Skeletal muscle tissue (tissue), 3 donors: ENCODE measurements at regions not wholly inside any gene's neighbourhood (a gene's known extent, or its start where the extent isn't known, plus 50 kb on each side); places are given as distances from the start of the nearest gene placed in this dataset.

Source experiments
- H3K27ac ChIP-seq: one replicate; pipeline ENCODE4 v1.7.0; 2013; ENCODE audit warnings: mild to moderate bottlenecking, low read depth, low read length, inconsistent platforms
- H3K27me3 ChIP-seq, 3 donors: one replicate each; pipeline ENCODE4 v1.7.0; 2013; ENCODE audit warnings: low read length in 3 of 3; ENCODE audit not compliant: control insufficient read depth in 3 of 3, insufficient read depth in 3 of 3
- H3K36me3 ChIP-seq, 3 donors: one replicate each; pipeline ENCODE4 v1.7.0; 2013; ENCODE audit warnings: low read length in 3 of 3; ENCODE audit not compliant: control insufficient read depth in 3 of 3, insufficient read depth in 3 of 3
- H3K4me1 ChIP-seq, 3 donors: one replicate each; pipeline ENCODE4 v1.7.0; 2013; ENCODE audit warnings: low read length in 3 of 3, mild to moderate bottlenecking in 3 of 3; ENCODE audit not compliant: control insufficient read depth in 3 of 3, insufficient read depth in 3 of 3
- H3K4me3 ChIP-seq, 3 donors: one replicate each; pipeline ENCODE4 v1.7.0; 2013; ENCODE audit warnings: low read length in 3 of 3
- H3K9ac ChIP-seq, 3 donors: one replicate each; pipeline ENCODE4 v1.7.0; 2013; ENCODE audit warnings: low read length in 3 of 3, mild to moderate bottlenecking in 3 of 3, moderate library complexity in 2 of 3, low read depth in 1 of 3
- H3K9me3 ChIP-seq, 3 donors: one replicate each; pipeline ENCODE4 v1.7.0; 2013; ENCODE audit warnings: low read length in 3 of 3; ENCODE audit not compliant: control insufficient read depth in 3 of 3
- donor health status: Osteomylitis.

GRCh38 chr4:4639370-4639769 is 97.5 kb upstream of the STX18 start:
- no peaks in the 10 kb centered on the region for H3K27me3 ChIP-seq
- no peak overlapping the region for H3K27ac ChIP-seq
- no peaks in the 10 kb centered on the region for H3K9me3 ChIP-seq
- no peak overlapping the region for H3K9ac ChIP-seq
- H3K4me3 ChIP-seq = no peak overlapping the region
- H3K36me3 ChIP-seq = no peaks in the 10 kb centered on the region
- H3K4me1 ChIP-seq = no peaks in the 10 kb centered on the region

GRCh38 chr4:4637710-4638109 is 95.9 kb upstream of the STX18 start:
- no peaks in the 10 kb centered on the region for H3K36me3 ChIP-seq
- no peak overlapping the region for H3K9ac ChIP-seq
- H3K4me1 ChIP-seq = no peaks in the 10 kb centered on the region
- H3K4me3 ChIP-seq = no peak overlapping the region
- no peaks in the 10 kb centered on the region for H3K9me3 ChIP-seq
- H3K27ac ChIP-seq = no peak overlapping the region
- H3K27me3 ChIP-seq = no peaks in the 10 kb centered on the region

GRCh38 chr4:4633431-4633830 is 91.6 kb upstream of the STX18 start:
- Histone ChIP-seq H3K4me3 (no peak overlapping the region), H3K27me3 (no peaks in the 10 kb centered on the region), H3K4me1 (no peaks in the 10 kb centered on the region), H3K27ac (no peak overlapping the region), H3K36me3 (no peaks in the 10 kb centered on the region), H3K9me3 (no peaks in the 10 kb centered on the region), H3K9ac (no peak overlapping the region)

GRCh38 chr4:4631150-4631549 is 89.3 kb upstream of the STX18 start:
- Histone ChIP-seq H3K9ac (no peak overlapping the region), H3K27me3 (no peaks in the 10 kb centered on the region), H3K4me3 (no peak overlapping the region), H3K36me3 (no peaks in the 10 kb centered on the region), H3K4me1 (no peaks in the 10 kb centered on the region), H3K27ac (no peak overlapping the region), H3K9me3 (no peaks in the 10 kb centered on the region)

DNA sequence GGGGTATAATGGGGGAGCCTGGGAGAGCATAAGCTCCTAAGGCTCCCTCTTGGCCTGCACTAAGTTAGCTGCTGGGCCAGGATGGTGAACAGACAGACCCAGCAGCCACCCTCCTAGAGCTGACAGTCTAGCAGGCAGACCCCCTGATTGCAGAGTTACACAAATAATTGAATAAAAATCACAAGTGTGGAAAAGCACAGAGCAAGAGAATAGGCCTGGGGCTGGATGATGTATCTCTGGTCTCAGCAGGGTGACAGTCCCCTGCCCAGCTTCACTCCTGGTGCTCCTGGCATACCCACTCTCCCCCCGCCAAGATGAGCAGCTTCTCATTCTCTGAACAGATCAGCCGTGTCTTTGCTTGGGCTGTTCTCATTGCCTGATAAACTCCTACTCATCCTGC is 86.1 kb upstream of the STX18 start:
- Histone ChIP-seq H3K4me1 (no peaks in the 10 kb centered on the region), H3K4me3 (no peak overlapping the region), H3K27ac (no peak overlapping the region), H3K36me3 (no peaks in the 10 kb centered on the region), H3K9ac (no peak overlapping the region), H3K27me3 (no peaks in the 10 kb centered on the region), H3K9me3 (peaks cover 0 to 2% (median 0%) of the 10 kb centered on the region in 3 donors)

DNA sequence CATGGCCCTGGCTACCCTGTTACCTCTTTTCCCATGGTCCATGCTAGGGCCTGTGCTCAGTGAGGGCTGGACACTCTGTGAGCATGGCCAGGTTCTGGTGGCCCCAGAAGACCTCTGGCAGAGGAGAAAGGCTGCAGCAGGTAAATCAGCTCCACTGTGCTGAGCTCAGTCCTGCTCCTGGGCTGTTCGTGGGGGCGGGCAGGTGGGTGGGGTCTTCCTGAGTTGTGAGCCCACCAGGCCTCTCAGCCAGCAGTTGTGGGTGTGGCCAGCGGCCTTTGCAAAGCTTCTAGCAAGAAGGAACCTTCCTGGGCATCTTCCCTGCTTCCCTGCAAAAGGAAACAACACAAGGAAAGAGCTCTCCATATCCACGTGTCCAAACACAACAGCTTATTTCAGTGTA is 85.3 kb upstream of the STX18 start:
- H3K4me3 ChIP-seq = no peak overlapping the region
- no peak overlapping the region for H3K9ac ChIP-seq
- H3K4me1 ChIP-seq = no peaks in the 10 kb centered on the region
- no peaks in the 10 kb centered on the region for H3K27me3 ChIP-seq
- no peak overlapping the region for H3K27ac ChIP-seq
- H3K36me3 ChIP-seq = no peaks in the 10 kb centered on the region
- H3K9me3 ChIP-seq = peaks cover 0 to 2% (median 0%) of the 10 kb centered on the region in 3 donors

- no peak overlapping the region for H3K9ac ChIP-seq
- H3K4me3 ChIP-seq = no peak overlapping the region
- no peaks in the 10 kb centered on the region for H3K27me3 ChIP-seq
- H3K9me3 ChIP-seq = peaks cover 0 to 2% (median 0%) of the 10 kb centered on the region in 3 donors
- no peaks in the 10 kb centered on the region for H3K36me3 ChIP-seq
- H3K4me1 ChIP-seq = no peaks in the 10 kb centered on the region
- no peak overlapping the region for H3K27ac ChIP-seq
Observed at GRCh38 chr4:4625488-4625887, 83.6 kb upstream of the STX18 start.

GRCh38 chr4:4624276-4624897 is 82.5 kb upstream of the STX18 start:
- Histone ChIP-seq H3K9ac (no peak overlapping the region), H3K9me3 (peaks cover 0 to 2% (median 0%) of the 10 kb centered on the region in 3 donors), H3K36me3 (no peaks in the 10 kb centered on the region), H3K27ac (no peak overlapping the region), H3K4me3 (no peak overlapping the region), H3K4me1 (no peaks in the 10 kb centered on the region), H3K27me3 (no peaks in the 10 kb centered on the region)

DNA sequence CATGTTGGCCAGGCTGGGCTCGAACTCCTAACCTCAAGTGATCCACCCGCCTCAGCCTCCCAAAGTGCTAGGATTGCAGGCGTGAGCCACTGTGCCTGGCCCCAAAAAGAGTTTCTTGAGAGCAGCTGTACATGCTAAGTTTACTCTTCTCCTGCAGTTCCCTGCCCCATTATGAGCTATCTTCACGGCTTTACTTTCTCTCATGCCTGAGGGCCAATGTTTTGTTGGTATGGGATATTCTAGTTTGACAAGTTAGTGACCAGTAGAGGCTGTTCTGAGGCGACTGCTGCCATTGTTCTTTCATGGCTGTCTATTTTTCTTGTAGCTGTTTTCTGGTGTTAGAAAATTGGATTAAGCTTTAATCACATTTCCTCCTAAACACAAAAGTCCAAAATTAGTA is 78.0 kb upstream of the STX18 start:
- Histone ChIP-seq H3K4me1 (no peaks in the 10 kb centered on the region), H3K27me3 (no peaks in the 10 kb centered on the region), H3K4me3 (no peak overlapping the region), H3K9me3 (no peaks in the 10 kb centered on the region), H3K27ac (no peak overlapping the region), H3K36me3 (no peaks in the 10 kb centered on the region), H3K9ac (no peak overlapping the region)

GRCh38 chr4:4618847-4619246 is 77.0 kb upstream of the STX18 start:
- no peak overlapping the region for H3K4me3 ChIP-seq
- H3K27me3 ChIP-seq = no peaks in the 10 kb centered on the region
- no peak overlapping the region for H3K9ac ChIP-seq
- H3K4me1 ChIP-seq = no peaks in the 10 kb centered on the region
- H3K27ac ChIP-seq = no peak overlapping the region
- no peaks in the 10 kb centered on the region for H3K9me3 ChIP-seq
- no peaks in the 10 kb centered on the region for H3K36me3 ChIP-seq
